22Rv1 (cell line): ENCODE measurements at regions not wholly inside any gene's neighbourhood (a gene's known extent, or its start where the extent isn't known, plus 50 kb on each side); places are given as distances from the start of the nearest gene placed in this dataset.

Experiments
- H3K27ac ChIP-seq: fragments of 450-650 bp; 2 replicates; pipeline ENCODE4 v1.5.1; 2017
- CTCF ChIP-seq: fragments of 450-650 bp; IDR thresholded peaks from 2 replicates; pipeline ENCODE4 v1.5.1; 2017; ENCODE audit warnings: mild to moderate bottlenecking
- ZFX ChIP-seq: fragments of 450-650 bp; IDR thresholded peaks from 2 replicates; pipeline ENCODE4 v1.6.1; 2017; ENCODE audit warnings: antibody characterized with exemption, borderline replicate concordance

DNA sequence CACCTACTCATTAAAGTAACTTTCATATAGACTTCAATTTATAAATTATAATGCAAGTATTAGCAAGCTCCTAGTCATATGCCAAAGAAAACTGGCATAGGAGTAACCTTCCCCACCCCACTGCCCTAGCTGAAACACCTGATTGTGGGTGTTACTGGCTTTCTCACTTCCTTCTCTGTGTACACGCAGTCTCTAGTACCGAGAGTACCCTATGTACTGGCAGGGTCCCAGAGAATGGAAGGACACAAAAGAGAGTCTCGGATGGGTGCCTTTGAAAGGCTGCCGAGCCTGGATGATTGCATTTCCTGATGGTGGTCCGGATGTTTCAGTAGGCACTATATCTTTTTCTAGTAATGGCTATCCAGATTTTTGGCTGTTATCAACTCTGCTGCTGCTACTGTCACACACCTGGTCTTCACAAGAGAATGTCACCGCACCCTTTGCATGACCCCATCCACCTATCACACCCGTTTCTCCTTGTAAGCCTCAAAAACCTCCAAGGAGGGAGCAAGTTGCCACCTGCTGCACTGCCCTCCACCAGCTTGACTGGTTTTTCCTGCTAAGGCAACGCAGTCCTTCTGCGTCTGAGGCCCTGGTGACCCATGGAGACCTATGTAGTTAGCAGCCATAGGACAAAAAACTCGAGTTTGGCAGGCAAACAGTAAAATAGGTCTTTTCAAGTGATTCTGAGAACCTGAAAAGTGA is 53.8 kb upstream of the CLINT1 start:
- TF ChIP-seq CTCF (no peak), ZFX (no peak)
- H3K27ac ChIP-seq: no peak overlapping the region

GRCh38 chr5:157911568-157911967 is 52.6 kb upstream of the CLINT1 start:
- TF ChIP-seq CTCF: no peak
- no peak for TF ChIP-seq ZFX
- H3K27ac ChIP-seq: no peak overlapping the region
